SK-N-SH (cell line): ENCODE measurements at regions not wholly inside any gene's neighbourhood (a gene's known extent, or its start where the extent isn't known, plus 50 kb on each side); places are given as distances from the start of the nearest gene placed in this dataset.

Source experiments
- CTCF ChIA-PET: fragments of 300-600, 350-600 bp; formaldehyde crosslinking; extraction: SDS; loops from one replicate; lab custom pipeline; 2021; lab: Yijun Ruan, JAX
- POLR2A ChIA-PET: fragments of 350-600 bp; sonication (Branson Sonifier 250); formaldehyde crosslinking; extraction: SDS; loops from one replicate; lab custom pipeline; 2020; ENCODE audit warnings: antibody characterized with exemption, inconsistent platforms; lab: Yijun Ruan, JAX
- DNase-seq: peaks from one replicate; pipeline ENCODE4 v3.0.0; 2012
- H2AFZ ChIP-seq: fragments of 200-600 bp; sonication (generic); 2 replicates; pipeline ENCODE4 v1.8.1; 2016; ENCODE audit warnings: antibody characterized with exemption, mild to moderate bottlenecking, low read depth
- H3F3A ChIP-seq: fragments of 200-600 bp; sonication (generic); replicated peaks from 2 replicates; pipeline ENCODE3; 2016; ENCODE audit warnings: antibody characterized with exemption, mild to moderate bottlenecking; ENCODE audit not compliant: insufficient read depth
- H3K27ac ChIP-seq, 2 experiments: fragments of 200-500 bp in 1 of 2; fragments of 200-600 bp in 1 of 2; sonication (Bioruptor generic) in 1 of 2; sonication (generic), shearing (Covaris generic) in 1 of 2; 2 replicates each; pipeline versions ENCODE4 v1.5.1 to v1.6.1; 2014 to 2016; ENCODE audit warnings: low read depth in 2 of 2, inconsistent platforms in 1 of 2, low read length in 1 of 2, mild to moderate bottlenecking in 1 of 2, mixed read lengths in 1 of 2
- H3K27me3 ChIP-seq: fragments of 200-600 bp; sonication (generic), shearing (Covaris generic); 2 replicates; pipeline ENCODE4 v1.6.1; 2016; ENCODE audit warnings: mixed run types; ENCODE audit not compliant: insufficient read depth
- H3K36me3 ChIP-seq, 2 experiments: fragments of 200-500 bp in 1 of 2; fragments of 200-600 bp in 1 of 2; sonication (Bioruptor generic) in 1 of 2; sonication (generic) in 1 of 2; replicated peaks in 1 of 2; 2 replicates each; pipeline versions ENCODE3 to v1.5.1; 2014 to 2016; ENCODE audit warnings: low read length in 1 of 2, mild to moderate bottlenecking in 1 of 2; ENCODE audit not compliant: insufficient read depth in 2 of 2, control insufficient read depth in 1 of 2
- H3K4me1 ChIP-seq, 2 experiments: fragments of 200-500 bp in 1 of 2; fragments of 200-600 bp in 1 of 2; sonication (Bioruptor generic) in 1 of 2; sonication (generic), shearing (Covaris generic) in 1 of 2; 2 replicates each; pipeline versions ENCODE4 v1.5.1 to v1.6.1; 2014 to 2016; ENCODE audit warnings: low read depth in 1 of 2, low read length in 1 of 2, mixed run types in 1 of 2; ENCODE audit not compliant: insufficient read depth in 2 of 2, control insufficient read depth in 1 of 2
- H3K4me2 ChIP-seq: fragments of 200-600 bp; sonication (generic), shearing (Covaris generic); 2 replicates; pipeline ENCODE4 v1.6.1; 2017; ENCODE audit warnings: mixed run types
- H3K4me3 ChIP-seq, 2 experiments: fragments of 200-500 bp in 1 of 2; fragments of 200-600 bp in 1 of 2; sonication (Bioruptor generic) in 1 of 2; sonication (generic), shearing (Covaris generic) in 1 of 2; 2 replicates each; pipeline versions ENCODE4 v1.5.1 to v1.8.1; 2014 to 2016; ENCODE audit warnings: low read depth in 2 of 2, inconsistent platforms in 1 of 2, low read length in 1 of 2, mild to moderate bottlenecking in 1 of 2, mixed read lengths in 1 of 2, moderate library complexity in 1 of 2
- H3K79me2 ChIP-seq: fragments of 200-600 bp; sonication (generic); 2 replicates; pipeline ENCODE4 v1.8.1; 2017; ENCODE audit warnings: mild to moderate bottlenecking; ENCODE audit not compliant: insufficient read depth
- H3K9ac ChIP-seq: fragments of 200-600 bp; sonication (generic); 2 replicates; pipeline ENCODE4 v1.6.1; 2017; ENCODE audit warnings: mixed run types
- H3K9me2 ChIP-seq: fragments of 200-600 bp; sonication (generic); 2 replicates; pipeline ENCODE4 v1.6.1; 2017; ENCODE audit warnings: mixed run types
- H3K9me3 ChIP-seq: fragments of 200-600 bp; sonication (generic); 2 replicates; pipeline ENCODE4 v1.6.1; 2017; ENCODE audit warnings: mixed run types, mild to moderate bottlenecking, moderate library complexity
- H4K20me1 ChIP-seq: fragments of 200-600 bp; sonication (generic); 2 replicates; pipeline ENCODE4 v1.6.1; 2017; ENCODE audit warnings: mild to moderate bottlenecking, mixed run types; ENCODE audit not compliant: insufficient read depth
- CHD2 ChIP-seq: fragments of 150-350 bp; IDR thresholded peaks from 2 replicates; pipeline ENCODE4 v1.6.1; 2018; ENCODE audit warnings: low read length; ENCODE audit not compliant: partially characterized antibody
- EP300 ChIP-seq, 2 experiments: IDR thresholded peaks; 2 replicates each; pipeline versions ENCODE4 v1.4.0 to v1.6.1; 2012; ENCODE audit warnings: borderline replicate concordance in 1 of 2, low read depth in 1 of 2, low read length in 1 of 2
- FOSL2 ChIP-seq: IDR thresholded peaks from 2 replicates; pipeline ENCODE4 v1.4.0; 2012; ENCODE audit warnings: low read depth, mild to moderate bottlenecking, moderate library complexity, borderline replicate concordance
- FOXJ3 ChIP-seq: sonication (generic); formaldehyde crosslinking; IDR thresholded peaks from 2 replicates; pipeline ENCODE4 v1.5.1; 2020; ENCODE audit warnings: mild to moderate bottlenecking, missing genetic modification reagents
- GABPA ChIP-seq: IDR thresholded peaks from 2 replicates; pipeline ENCODE4 v1.4.0; 2012; ENCODE audit warnings: low read depth, mild to moderate bottlenecking
- MXI1 ChIP-seq: IDR thresholded peaks from 2 replicates; pipeline ENCODE4 v1.6.1; 2012; ENCODE audit warnings: mild to moderate bottlenecking, low read depth, low read length, improper control_type of control experiment
- NFIC ChIP-seq: IDR thresholded peaks from 2 replicates; pipeline ENCODE4 v1.4.0; 2012; ENCODE audit warnings: borderline replicate concordance
- NRF1 ChIP-seq: IDR thresholded peaks from 2 replicates; pipeline ENCODE4 v1.6.1; 2012; ENCODE audit warnings: low read depth, mild to moderate bottlenecking, low read length
- POLR2AphosphoS5 ChIP-seq: IDR thresholded peaks from 2 replicates; pipeline ENCODE4 v1.6.1; 2012; ENCODE audit warnings: low read depth, low read length
- RFX5 ChIP-seq: IDR thresholded peaks from 2 replicates; pipeline ENCODE4 v1.6.1; 2012; ENCODE audit warnings: mild to moderate bottlenecking, improper control_type of control experiment, low read length
- RXRA ChIP-seq: IDR thresholded peaks from 2 replicates; pipeline ENCODE4 v1.4.0; 2012; ENCODE audit warnings: low read depth, mild to moderate bottlenecking, borderline replicate concordance
- SIN3A ChIP-seq: IDR thresholded peaks from 2 replicates; pipeline ENCODE4 v1.6.1; 2012; ENCODE audit warnings: low read depth, mild to moderate bottlenecking, low read length, moderate library complexity, borderline replicate concordance
- SMC3 ChIP-seq: IDR thresholded peaks from 2 replicates; pipeline ENCODE4 v1.6.1; 2012; ENCODE audit warnings: low read depth, low read length, improper control_type of control experiment
- TCF12 ChIP-seq: IDR thresholded peaks from 2 replicates; pipeline ENCODE4 v1.4.0; 2012
- TEAD4 ChIP-seq: IDR thresholded peaks from 2 replicates; pipeline ENCODE4 v1.4.0; 2012; ENCODE audit warnings: mild to moderate bottlenecking, borderline replicate concordance; ENCODE audit not compliant: insufficient read depth
- YY1 ChIP-seq: IDR thresholded peaks from 2 replicates; pipeline ENCODE4 v1.4.0; 2012; ENCODE audit warnings: low read depth, mild to moderate bottlenecking
- WGBS: methylation state at CpG from one replicate; pipeline ENCODE4 v1.1.6; 2017; ENCODE audit warnings: low lambda C conversion rate; 5-methylcytosine and 5-hydroxymethylcytosine counted together
- TF ChIP-seq, protein P1 (sequence below): fragments of 150-350 bp; IDR thresholded peaks from 2 replicates; pipeline ENCODE4 v1.6.1; 2016; ENCODE audit warnings: mild to moderate bottlenecking, low read depth, low read length
- TF ChIP-seq, protein P2 (sequence below): IDR thresholded peaks from 2 replicates; pipeline ENCODE4 v1.4.0; 2012; ENCODE audit warnings: low read depth, borderline replicate concordance
- TF ChIP-seq, protein P3 (sequence below): fragments of 200-600 bp; sonication (generic); IDR thresholded peaks from 2 replicates; pipeline ENCODE4 v1.6.1; 2017; ENCODE audit warnings: antibody characterized with exemption, mild to moderate bottlenecking, moderate library complexity

DNA sequence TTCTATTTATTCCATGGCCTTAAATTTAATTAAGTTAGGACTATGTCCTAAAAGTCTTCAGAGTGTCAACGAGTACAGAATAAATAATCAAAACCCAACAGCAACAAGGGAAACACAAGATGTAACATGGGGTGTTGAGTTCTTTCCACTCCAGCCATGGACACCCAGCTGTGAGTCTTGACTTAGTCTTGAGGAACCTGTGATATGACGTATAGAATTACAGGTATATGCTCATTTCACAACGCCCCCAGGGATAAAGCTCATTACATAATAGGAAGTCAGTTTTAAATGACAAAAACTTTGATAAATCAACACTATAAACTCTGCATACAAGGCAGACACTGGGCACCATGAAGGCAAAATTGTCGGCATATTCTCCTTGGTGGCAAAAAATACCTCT is 200.0 kb upstream of the CASK start:
- H3K9me2 ChIP-seq, result no peaks in the 10 kb centered on the region
- no peak overlapping the region for H3K27ac ChIP-seq
- no peaks in the 10 kb centered on the region for H3K9me3 ChIP-seq
- POLR2A ChIA-PET, result no interaction called here
- H3K36me3 ChIP-seq, result no peaks in the 10 kb centered on the region
- H3K4me2 ChIP-seq, result no peak overlapping the region
- no peaks in the 10 kb centered on the region; the same call in 1 of the 2 replicates for H3K27me3 ChIP-seq
- H3K4me3 ChIP-seq, result no peak overlapping the region
- no peak overlapping the region for H3K9ac ChIP-seq
- CTCF ChIA-PET, result no interaction called here
- H3K4me1 ChIP-seq, result no peaks in the 10 kb centered on the region
- no peak overlapping the region for H2AFZ ChIP-seq
- H3K79me2 ChIP-seq, result no peaks in the 10 kb centered on the region
- no peaks in the 10 kb centered on the region for H3F3A ChIP-seq
- DNase-seq, result no peak
- 6% methylated on average over 4 of the region's 4 CpGs for WGBS
- H4K20me1 ChIP-seq, result no peaks in the 10 kb centered on the region
- no peak for TF ChIP-seq RXRA
- no peak for TF ChIP-seq SIN3A
- no peak for TF ChIP-seq FOXJ3 (CRISPR knock-in tag)
- TF ChIP-seq TCF12, result no peak
- TF ChIP-seq SMC3, result no peak
- no peak for TF ChIP-seq MXI1
- no peak for TF ChIP-seq CHD2
- TF ChIP-seq GABPA, result no peak
- TF ChIP-seq, protein P1, sequence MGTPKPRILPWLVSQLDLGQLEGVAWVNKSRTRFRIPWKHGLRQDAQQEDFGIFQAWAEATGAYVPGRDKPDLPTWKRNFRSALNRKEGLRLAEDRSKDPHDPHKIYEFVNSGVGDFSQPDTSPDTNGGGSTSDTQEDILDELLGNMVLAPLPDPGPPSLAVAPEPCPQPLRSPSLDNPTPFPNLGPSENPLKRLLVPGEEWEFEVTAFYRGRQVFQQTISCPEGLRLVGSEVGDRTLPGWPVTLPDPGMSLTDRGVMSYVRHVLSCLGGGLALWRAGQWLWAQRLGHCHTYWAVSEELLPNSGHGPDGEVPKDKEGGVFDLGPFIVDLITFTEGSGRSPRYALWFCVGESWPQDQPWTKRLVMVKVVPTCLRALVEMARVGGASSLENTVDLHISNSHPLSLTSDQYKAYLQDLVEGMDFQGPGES, result no peak
- TF ChIP-seq FOSL2, result no peak
- TF ChIP-seq EP300 (IDR thresholded peaks at IDR 0.05; ENCODE audit: borderline replicate concordance in 1 of 2, low read depth in 1 of 2, low read length in 1 of 2), result no peak
- TF ChIP-seq NRF1, result no peak
- no peak for TF ChIP-seq RFX5
- TF ChIP-seq NFIC, result no peak
- TF ChIP-seq YY1, result no peak
- TF ChIP-seq POLR2AphosphoS5, result no peak
- TF ChIP-seq, protein P2, sequence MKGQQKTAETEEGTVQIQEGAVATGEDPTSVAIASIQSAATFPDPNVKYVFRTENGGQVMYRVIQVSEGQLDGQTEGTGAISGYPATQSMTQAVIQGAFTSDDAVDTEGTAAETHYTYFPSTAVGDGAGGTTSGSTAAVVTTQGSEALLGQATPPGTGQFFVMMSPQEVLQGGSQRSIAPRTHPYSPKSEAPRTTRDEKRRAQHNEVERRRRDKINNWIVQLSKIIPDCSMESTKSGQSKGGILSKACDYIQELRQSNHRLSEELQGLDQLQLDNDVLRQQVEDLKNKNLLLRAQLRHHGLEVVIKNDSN, result no peak

DNA sequence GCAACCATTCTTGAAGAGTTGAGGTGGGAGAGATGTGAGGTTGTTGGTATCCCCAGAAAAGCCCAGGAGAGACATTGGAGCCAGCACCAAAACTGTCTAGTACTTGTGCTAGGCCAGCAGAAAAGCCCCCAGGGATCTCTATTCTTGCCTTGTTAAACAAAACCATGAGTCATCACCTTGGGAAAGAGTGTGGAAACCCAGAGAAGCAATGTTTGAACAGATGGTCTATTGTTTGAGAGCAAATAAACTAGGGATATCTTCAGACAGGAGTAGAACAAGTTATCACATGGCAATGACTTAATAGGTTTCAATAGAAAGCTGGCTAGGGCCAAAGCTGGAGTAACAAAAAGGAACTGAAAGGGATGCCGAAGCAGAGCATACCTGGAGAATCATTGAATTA is 195.7 kb upstream of the CASK start:
- DNase-seq, result no peak
- Histone ChIP-seq H3K27me3 (no peaks in the 10 kb centered on the region; the same call in 1 of the 2 replicates), H4K20me1 (no peaks in the 10 kb centered on the region), H3K9me3 (no peaks in the 10 kb centered on the region), H3K9ac (no peak overlapping the region), H3K4me1 (no peaks in the 10 kb centered on the region), H3K9me2 (no peaks in the 10 kb centered on the region), H3K4me2 (no peak overlapping the region), H3K27ac (no peak overlapping the region), H3F3A (no peaks in the 10 kb centered on the region), H3K36me3 (no peaks in the 10 kb centered on the region), H2AFZ (no peak overlapping the region), H3K4me3 (no peak overlapping the region), H3K79me2 (no peaks in the 10 kb centered on the region)
- POLR2A ChIA-PET, result no interaction called here
- WGBS, result 0% methylated on average over 1 of the region's 1 CpG
- CTCF ChIA-PET, result no interaction called here
- TF ChIP-seq TEAD4, result no peak
- TF ChIP-seq, protein P3, sequence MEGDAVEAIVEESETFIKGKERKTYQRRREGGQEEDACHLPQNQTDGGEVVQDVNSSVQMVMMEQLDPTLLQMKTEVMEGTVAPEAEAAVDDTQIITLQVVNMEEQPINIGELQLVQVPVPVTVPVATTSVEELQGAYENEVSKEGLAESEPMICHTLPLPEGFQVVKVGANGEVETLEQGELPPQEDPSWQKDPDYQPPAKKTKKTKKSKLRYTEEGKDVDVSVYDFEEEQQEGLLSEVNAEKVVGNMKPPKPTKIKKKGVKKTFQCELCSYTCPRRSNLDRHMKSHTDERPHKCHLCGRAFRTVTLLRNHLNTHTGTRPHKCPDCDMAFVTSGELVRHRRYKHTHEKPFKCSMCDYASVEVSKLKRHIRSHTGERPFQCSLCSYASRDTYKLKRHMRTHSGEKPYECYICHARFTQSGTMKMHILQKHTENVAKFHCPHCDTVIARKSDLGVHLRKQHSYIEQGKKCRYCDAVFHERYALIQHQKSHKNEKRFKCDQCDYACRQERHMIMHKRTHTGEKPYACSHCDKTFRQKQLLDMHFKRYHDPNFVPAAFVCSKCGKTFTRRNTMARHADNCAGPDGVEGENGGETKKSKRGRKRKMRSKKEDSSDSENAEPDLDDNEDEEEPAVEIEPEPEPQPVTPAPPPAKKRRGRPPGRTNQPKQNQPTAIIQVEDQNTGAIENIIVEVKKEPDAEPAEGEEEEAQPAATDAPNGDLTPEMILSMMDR, result no peak
